HG03521 (cell line): ENCODE measurements at regions not wholly inside any gene's neighbourhood (a gene's known extent, or its start where the extent isn't known, plus 50 kb on each side); places are given as distances from the start of the nearest gene placed in this dataset.
A peak's percentile ranks its signal among the peaks of the same experiment; 100 is the strongest.
"Not testable (repeated sequence)": the region's sequence is repeated elsewhere in the genome, so short reads cannot be mapped to it uniquely, and the experiment has no call there.

Experiments
- ATAC-seq: cut with Tn5 transposase; IDR thresholded peaks from one replicate; pipeline ENCODE4 v1.9.1; 2021; ENCODE audit warnings: mild to moderate bottlenecking, moderate library complexity; ENCODE audit not compliant: unreplicated experiment

DNA sequence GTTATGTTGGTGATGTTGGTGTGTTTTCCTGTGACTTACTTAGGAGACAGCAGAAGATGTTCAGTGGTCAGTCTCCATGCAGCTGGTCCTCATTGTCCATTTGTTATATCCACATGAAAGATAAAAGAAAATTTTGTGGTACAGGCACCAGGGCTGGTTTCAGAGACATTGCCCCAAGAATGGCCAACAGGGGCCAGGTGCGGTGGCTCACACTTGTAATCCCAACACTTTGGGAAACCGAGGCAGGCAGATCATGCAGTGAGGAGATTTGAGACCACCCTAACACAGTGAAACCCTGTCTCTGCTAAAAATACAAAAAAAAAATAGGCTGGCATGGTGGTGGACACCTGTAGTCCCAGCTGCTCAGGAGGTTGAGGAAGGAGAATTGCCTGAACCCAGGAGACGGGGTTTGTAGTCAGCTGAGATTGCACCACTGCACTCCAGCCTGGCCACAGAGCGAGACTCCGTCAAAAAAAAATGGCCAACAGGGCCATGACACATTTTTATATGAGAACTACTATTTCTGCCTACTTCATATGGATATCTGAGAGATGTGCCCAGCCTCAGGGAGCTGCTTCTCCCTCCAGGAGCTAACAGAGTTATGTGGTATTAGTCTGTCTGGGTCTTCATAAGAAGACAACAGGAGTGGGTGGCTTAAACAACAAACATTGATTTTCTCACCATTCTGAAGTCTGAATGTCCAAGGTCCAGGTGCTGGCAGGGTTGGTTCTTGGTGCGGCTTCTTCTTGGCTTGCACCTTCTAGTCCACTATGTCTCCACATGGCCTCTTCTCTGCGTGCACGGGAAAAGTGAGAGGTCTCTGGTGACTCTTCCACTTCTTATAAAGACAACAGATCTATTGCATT lies 821.7 kb downstream of the TMEM121 start:
- ATAC-seq: no peak

DNA sequence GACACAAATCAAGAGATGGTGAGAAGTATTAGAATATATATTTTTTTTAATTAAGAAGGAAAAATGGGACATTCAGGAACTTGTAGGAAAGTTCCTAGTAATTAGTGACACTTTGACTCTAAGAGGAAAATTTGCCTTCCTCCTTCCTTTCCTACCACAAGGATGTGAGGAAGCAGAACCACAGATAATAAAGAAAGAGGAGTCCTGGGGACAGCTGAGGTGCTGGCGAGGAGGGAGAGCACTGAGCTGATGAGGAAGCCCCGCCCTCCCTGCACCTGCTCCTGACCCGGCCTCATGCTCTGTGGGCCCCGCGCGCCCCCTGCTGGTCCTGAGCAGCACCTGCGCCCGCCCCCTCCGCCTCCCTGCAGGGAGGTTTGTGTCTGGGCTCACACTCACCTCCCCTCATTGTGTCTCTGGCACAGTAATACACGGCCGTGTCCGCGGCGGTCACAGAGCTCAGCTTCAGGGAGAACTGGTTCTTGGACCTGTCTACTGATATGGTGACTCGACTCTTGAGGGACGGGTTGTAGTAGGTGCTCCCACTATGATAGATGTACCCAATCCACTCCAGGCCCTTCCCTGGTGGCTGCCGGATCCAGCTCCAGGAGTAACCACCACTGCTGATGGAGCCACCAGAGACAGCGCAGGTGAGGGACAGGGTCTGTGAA lies 822.6 kb downstream of the TMEM121 start:
- not testable (repeated sequence) for ATAC-seq

DNA sequence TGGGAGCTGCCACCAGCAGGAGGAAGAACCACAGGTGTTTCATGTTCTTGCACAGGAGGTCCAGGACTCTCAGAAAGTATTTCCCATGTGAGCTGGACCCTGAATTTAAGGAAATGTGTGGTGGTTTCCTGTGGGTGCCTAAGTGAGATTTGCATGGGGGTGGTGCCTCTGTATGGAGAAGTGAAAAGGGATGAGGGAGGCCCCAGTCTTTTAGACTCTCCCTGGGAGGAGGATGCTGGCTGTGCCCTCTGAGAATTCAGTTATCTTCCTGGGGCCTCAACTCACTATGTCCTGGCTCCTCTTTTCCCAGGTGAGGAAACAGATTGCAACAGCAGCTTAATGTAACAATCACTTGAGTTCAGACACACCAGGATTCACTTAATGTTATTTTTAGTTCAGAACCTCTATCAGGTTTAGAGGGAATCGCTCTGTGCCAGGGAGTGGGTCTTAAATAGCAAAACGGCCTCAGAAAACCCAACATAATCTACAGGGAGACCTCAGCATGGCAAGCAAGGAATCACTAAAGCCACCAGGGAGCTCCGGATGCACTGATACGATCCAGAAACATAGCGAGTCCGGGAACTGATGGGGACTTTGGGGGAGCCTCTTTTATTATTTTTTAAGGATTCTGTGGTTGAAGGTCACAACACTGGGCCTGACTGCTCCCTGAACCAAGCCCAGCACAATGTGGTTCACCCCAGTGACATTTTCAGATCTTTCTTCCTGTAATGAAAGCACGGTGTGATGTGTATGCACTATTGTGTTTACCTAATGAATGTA lies 823.5 kb downstream of the TMEM121 start:
- ATAC-seq: not testable (repeated sequence)

DNA sequence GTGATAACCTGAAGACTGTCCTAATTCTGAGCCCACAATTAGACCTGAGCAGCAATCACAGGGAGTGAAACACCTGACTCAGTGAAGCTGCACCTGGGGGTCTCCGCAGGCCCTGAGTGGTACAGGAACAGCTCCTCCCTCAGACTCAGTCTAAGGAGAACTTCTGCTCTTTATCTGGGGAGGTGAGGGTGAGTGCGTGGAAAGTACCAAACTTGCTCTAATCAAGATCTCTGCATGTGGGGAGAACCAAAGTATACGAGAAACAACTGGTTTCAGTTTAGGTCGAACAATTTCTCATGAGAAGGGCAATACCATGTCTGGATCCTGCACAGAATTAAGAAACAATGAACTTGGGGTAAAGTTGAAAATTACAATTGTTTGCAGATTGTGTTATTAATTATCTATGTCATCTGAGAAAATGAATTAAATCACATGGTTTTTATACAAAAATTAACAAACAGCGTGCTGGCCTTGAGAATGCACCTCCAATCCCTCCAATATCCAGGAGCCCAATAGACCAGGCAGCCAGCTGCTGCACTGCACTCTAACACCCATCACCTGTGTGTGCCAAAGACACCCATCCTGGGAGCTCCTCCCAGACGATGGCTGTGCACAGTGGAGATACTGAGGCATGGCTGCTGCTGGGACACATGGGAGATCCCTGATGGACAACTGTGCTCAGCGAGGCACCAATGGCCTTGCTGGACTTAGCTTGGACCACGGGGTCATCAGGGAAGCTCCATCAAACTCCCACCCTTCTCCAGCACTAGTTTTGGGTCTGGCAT lies 828.8 kb downstream of the TMEM121 start:
- ATAC-seq: not testable (repeated sequence)

DNA sequence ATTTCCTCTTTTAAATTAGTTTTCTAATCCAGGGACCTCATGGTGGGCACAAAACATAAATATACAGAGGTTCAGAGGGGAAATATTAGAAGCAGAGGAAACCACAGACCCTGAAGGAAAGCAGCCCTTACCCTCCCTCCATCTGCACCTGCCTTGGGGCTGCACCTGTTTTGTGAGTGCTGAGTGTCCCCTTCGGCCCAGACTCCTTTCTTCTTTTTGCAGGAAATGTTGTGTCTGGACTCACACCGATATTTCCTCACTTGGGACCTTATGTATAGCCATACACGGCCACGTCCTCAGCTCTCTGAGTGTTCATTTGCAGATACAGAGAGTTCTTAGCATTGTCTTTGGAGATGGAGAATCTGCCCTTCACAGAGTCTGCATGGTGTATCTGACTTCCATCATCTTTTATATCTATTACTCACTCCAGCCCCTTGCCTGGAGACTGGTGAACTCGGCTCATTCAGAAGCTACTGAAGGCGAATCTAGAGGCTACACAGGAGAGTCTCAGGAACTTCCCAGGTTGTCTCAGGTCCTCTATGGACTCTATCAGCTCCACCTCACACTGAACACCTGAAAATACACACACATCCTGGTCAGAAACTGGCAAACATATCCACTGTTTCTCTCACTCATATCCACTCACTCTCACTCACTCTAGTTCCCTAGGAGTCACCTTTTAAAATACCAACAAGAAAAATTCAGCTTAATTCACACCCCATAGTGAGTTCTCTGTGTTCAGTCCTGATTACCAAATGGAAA lies 829.7 kb downstream of the TMEM121 start:
- ATAC-seq: not testable (repeated sequence)

DNA sequence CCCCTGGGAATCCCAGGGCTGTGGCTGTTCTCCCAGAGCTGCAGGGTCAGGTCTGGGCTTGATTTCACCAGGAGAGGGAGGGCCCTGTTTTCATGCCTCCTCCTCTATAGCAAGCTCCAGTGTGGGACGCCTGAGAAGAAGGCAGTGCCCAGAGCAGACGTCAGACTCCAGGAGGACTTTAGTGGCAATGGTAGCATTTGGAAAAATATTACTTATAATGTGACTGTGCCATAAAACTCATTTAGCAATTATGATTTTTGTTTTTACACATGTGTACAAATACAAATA lies 830.2 kb downstream of the TMEM121 start:
- ATAC-seq: not testable (repeated sequence)

DNA sequence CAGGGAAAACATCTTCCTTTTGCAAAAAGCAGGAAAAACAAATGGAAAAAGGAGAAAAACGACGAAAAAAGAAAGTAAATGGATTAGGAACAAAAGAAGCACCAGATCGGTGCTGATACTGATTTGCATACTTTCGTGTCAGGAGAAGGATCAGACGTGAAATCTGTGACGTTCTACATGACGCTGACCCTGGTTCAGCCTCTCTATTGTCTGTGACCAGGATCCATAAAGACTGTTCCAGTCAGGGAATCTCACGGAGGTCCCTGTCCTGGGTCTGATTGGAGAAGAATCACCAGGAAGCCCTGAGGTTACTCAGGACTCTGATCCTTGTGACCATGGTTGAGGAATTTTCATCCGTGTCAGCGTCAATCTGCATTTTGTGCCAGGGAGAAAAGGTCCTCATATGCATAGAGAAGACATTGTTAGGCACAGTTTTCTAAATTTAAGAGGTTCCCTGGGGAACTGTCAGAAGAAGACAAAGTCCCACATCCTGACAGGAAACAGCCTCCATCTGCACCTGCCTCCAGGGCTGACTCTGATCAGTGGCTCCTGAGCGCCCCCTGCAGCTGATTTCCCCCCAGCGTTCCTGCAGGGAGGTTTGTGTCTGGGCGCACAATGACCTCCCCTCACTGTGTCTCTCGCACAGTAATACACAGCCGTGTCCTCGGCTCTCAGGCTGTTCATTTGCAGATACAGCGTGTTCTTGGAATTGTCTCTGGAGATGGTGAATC lies 832.9 kb downstream of the TMEM121 start:
- ATAC-seq: not testable (repeated sequence)

DNA sequence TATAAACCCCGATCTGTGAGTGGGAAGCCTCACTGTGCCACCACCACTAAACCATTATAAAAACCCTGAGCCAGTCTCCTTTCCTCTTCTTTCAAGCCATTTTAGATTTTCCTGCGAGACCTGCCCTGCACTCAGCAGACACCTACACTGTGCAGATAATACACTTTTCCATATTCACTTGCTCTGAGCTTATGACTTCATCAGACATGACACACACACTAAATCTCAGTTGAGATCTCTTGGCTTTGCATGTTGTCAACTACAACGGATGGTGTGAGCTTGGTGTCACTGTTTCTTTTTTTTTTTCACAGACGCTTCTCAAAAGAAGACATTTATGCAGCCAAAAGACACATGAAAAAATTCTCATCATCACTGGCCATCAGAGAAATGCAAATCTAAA lies 839.0 kb downstream of the TMEM121 start:
- ATAC-seq: not testable (repeated sequence)

DNA sequence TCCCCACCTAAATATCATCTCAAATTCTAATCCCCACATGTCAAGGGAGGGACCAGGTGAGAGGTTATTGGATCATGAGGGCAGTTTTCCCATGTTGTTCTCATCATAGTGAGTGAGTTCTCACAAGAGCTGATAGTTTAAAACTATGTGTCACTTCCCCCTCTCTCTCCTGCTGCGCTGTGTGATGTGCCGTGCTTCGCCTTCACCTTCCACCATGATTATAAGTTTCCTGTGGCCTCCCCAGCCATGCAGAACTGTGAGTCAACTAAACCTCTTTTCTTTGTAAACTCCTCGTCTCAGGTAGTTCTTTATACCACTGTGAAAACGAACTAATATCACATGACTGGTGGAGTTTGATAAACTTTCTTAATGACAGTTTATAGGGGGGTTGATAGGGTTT lies 839.5 kb downstream of the TMEM121 start:
- not testable (repeated sequence) for ATAC-seq

DNA sequence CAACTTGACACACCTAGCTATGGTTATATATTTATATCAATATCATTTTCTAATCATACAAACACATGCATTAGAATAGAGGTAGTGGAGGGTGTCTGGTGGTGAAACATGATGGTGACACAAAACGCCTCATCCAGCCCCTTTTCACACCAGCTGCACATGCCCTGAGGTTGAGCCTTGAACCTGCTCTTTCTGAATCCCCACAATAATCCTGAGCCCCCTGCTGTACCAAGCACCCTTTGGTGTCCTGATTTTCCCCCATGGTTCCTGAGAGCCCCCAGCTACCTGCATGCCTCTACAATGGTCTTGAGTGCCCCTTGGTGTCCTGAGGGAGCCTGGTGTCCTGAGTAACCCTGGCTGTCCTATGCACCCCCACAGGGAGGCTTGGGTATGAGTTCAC lies 840.6 kb downstream of the TMEM121 start:
- ATAC-seq: not testable (repeated sequence)

DNA sequence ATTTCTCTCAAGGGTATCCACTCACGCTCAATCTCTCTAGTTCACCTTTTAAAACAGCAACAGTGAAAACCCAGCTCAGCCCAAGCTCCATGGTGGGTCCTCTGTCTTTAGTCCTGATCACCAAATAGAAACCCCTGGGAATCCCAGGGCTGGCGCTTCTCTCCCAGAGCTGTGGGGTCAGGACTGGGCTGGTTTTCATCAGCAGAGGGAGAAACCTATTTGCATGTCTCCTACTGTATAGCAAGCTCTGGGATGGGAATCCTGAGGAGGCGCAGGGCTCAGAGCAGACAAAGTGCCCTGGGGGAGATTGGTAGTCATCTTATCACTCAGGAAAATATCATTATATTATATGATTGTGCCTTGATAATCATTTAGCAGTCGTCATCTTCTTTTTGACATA lies 843.1 kb downstream of the TMEM121 start:
- ATAC-seq: not testable (repeated sequence)

DNA sequence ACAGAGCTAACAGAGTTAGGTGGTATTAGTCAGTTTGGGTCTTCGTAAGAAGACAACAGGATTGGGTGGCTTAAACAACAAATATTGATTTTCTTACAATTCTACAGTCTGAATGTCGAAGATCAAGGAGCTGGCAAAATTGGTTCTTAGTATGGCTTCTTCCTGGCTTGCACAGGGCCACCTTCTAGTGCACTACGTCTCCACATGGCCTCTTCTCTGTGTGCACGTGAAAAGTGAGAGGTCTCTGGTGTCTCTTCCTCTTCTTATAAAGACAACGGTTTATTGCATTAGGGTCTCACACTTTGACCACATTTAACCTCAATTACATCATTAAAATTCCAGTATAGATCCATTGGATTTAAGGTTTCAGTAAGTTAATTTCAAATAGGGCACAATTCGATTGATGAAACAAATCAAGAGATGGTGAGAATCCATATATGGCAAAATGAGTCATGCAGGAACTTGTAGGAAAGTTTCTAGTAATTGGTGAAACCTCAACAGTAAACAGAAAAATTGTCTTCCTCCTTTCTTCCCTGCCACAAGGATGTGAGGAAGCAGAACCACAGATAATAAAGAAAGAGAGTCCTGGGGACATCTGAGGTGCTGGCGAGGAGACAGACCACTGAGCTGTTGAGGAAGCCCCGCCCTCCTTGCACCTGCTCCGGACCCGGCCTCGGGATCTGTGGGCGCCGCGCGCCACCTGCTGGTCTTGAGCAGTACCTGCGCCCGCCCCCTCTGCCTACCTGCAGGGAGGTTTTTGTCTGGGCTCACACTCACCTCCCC lies 846.7 kb downstream of the TMEM121 start:
- peak; percentile 71 for ATAC-seq

DNA sequence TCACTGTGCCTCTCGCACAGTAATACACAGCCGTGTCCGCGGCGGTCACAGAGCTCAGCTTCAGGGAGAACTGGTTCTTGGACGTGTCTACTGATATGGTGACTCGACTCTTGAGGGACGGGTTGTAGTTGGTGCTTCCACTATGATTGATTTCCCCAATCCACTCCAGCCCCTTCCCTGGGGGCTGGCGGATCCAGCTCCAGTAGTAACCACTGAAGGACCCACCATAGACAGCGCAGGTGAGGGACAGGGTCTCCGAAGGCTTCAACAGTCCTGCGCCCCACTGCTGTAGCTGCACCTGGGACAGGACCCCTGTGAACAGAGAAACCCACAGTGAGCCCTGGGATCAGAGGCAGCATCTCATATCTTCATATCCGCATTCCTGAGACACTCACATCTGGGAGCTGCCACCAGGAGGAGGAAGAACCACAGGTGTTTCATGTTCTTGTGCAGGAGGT lies 847.3 kb downstream of the TMEM121 start:
- not testable (repeated sequence) for ATAC-seq

DNA sequence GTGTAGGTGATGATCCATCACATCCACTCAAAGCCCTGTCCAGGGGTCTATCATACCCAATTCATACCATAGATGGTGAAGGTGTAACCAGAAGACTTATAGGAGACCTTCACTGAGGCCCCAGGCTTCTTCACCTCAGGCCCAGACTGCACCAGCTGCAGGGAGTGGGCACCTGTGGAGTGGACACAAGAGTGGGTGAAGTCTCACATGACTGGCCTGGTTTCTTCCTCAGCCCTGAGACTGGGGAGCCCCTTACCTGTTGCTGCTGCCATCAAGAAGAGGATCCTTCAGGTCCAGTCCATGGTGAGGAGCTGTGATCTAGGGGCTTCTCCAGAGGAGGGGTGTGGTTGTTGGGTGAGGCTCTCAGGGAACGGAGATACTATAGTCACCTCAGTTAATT lies 851.0 kb downstream of the TMEM121 start:
- ATAC-seq: no peak

DNA sequence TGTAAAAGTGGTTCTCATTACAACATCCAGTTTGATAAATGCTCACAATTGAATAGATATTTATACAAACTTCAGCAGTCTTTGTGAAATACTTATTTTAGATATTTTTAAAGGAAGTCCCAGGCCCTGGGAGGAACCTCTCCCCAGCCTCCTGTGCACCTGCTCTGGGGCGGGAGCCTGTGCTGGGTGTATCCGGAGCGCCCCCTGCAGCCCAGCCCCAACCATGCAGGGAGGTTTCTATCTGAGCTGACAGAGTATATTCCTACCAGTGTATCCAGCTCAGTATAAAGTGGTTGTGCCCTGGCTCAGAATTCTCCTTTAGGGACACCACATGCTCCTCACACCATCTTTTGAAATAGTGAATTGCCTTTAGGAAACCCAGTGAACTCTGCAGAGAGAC lies 851.8 kb downstream of the TMEM121 start:
- ATAC-seq: no peak

DNA sequence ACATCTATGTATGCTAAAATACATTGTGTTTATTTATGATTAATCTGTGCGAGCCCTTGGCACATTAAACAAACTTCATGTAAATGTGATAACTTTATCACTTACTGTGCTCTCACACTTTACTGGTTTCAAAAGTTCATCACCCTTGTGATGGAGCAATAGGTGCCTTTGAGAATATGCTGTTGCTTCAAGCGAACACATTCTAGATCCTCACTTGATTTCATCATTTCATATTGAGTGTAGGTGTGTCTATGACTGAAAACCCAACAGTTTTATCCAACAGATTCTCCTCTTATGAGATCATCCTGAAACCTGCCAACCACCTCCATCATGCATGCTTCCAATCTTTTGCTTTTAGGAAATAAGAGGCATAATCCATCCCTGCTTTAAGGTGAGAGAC lies 854.4 kb downstream of the TMEM121 start:
- ATAC-seq: no peak

DNA sequence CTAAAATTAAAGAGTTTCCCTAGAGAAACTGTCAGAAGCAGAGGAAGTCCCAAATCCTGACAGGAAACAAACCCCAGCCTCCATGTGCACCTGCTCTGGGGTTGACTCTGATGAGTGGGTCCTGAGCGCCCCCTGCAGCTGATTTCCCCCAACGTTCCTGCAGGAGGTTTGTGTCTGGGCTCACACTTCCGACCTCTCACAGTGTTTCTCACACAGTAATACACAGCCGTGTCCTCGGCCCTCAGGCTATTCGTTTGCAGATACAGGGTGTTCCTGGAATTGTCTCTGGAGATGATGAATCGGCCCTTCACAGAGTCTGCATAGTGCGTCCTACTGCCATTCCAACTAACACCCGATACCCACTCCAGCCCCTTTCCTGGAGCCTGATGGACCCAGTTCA lies 862.8 kb downstream of the TMEM121 start:
- not testable (repeated sequence) for ATAC-seq

DNA sequence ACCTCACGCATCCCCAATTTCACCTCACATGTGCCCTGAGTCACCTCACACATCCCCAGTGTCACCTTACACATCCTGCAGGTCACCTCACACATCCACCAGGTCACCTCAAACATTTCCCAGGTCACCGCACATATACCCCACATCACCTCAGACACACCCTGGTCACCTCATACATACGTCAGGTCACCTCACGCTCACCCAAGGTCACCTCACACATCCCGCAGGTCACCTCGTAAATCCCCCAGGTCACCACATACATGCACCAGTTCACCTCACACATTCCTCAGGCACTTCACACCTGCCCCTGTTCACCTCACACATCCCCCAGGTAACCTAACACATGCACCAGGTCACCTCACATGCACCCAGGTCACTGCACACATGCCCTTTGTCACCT lies 864.0 kb downstream of the TMEM121 start:
- ATAC-seq: no peak

DNA sequence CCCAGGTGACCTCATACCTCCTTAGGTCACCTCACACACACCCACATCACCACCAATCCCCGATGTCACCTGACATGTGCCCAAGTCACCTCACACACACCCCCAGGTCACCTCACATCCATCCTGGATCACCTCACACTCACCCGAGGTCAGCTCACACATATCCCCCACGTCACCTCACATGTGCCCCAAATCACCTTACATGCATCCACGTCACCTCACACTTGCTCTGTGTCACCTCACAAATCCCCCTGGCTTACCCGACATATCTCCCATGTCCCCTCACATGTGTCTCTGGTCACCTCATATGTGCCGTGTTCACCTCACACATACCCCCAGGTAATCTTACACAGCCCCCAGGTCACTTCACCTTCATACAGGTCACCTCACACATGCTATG lies 864.6 kb downstream of the TMEM121 start:
- no peak for ATAC-seq
